GM23338 (cell line): ENCODE measurements at regions not wholly inside any gene's neighbourhood (a gene's known extent, or its start where the extent isn't known, plus 50 kb on each side); places are given as distances from the start of the nearest gene placed in this dataset.

Experiments used
- ATAC-seq: fragments of 200-7000 bp; cut with Tn5 transposase; 3 replicates; pipeline ENCODE4 v1.9.1; 2020
- DNase-seq: peaks from one replicate; pipeline ENCODE4 v3.0.0-alpha.2; 2015; ENCODE audit warnings: low spot score
- H2AFZ ChIP-seq: fragments of 200-600 bp; sonication (generic); 2 replicates; pipeline ENCODE4 v1.8.0; 2016; ENCODE audit warnings: antibody characterized with exemption, mild to moderate bottlenecking, moderate library complexity
- H3F3A ChIP-seq: fragments of 200-600 bp; sonication (generic); replicated peaks from 2 replicates; pipeline ENCODE4 v1.8.0; 2017; ENCODE audit warnings: antibody characterized with exemption, mixed run types, low read depth
- H3K27ac ChIP-seq: fragments of 200-600 bp; sonication (generic); 2 replicates; pipeline ENCODE4 v1.6.1; 2016; ENCODE audit warnings: low read depth
- H3K27me3 ChIP-seq: fragments of 200-600 bp; sonication (generic); 2 replicates; pipeline ENCODE4 v1.8.0; 2016; ENCODE audit warnings: mild to moderate bottlenecking, mixed run types, moderate library complexity; ENCODE audit not compliant: insufficient read depth
- H3K36me3 ChIP-seq: fragments of 200-600 bp; sonication (generic); 2 replicates; pipeline ENCODE4 v1.8.0; 2016; ENCODE audit warnings: mild to moderate bottlenecking; ENCODE audit not compliant: insufficient read depth
- H3K4me1 ChIP-seq: fragments of 200-600 bp; sonication (generic); 2 replicates; pipeline ENCODE4 v1.8.0; 2016; ENCODE audit warnings: mild to moderate bottlenecking, moderate library complexity; ENCODE audit not compliant: insufficient read depth
- H3K4me2 ChIP-seq: fragments of 200-600 bp; sonication (generic); 2 replicates; pipeline ENCODE4 v1.7.1; 2017; ENCODE audit warnings: mixed run types
- H3K4me3 ChIP-seq: fragments of 200-600 bp; sonication (generic); 2 replicates; pipeline ENCODE4 v1.6.1; 2016; ENCODE audit warnings: mixed run types
- H3K79me2 ChIP-seq: fragments of 200-600 bp; sonication (generic); replicated peaks from 2 replicates; pipeline ENCODE4 v1.8.0; 2017; ENCODE audit warnings: mild to moderate bottlenecking; ENCODE audit not compliant: insufficient read depth
- H3K9me2 ChIP-seq: fragments of 200-600 bp; sonication (generic); 2 replicates; pipeline ENCODE4 v1.8.0; 2017; ENCODE audit not compliant: insufficient read depth
- H4K20me1 ChIP-seq: fragments of 200-600 bp; sonication (generic); replicated peaks from 2 replicates; pipeline ENCODE4 v1.8.0; 2017; ENCODE audit warnings: mild to moderate bottlenecking; ENCODE audit not compliant: insufficient read depth
- H3K27ac Mint-ChIP-seq: 2 replicates; pipeline ENCODE4 v1.8.0; 2020; ENCODE audit warnings: inconsistent platforms, mild to moderate bottlenecking, moderate library complexity, mixed read lengths
- H3K27me3 Mint-ChIP-seq: 3 replicates; pipeline ENCODE4 v1.8.0; 2022; ENCODE audit warnings: low read depth, mild to moderate bottlenecking, moderate library complexity, mixed read lengths, inconsistent platforms; ENCODE audit not compliant: insufficient read depth, poor library complexity
- H3K36me3 Mint-ChIP-seq: 3 replicates; pipeline ENCODE4 v1.8.0; 2021; ENCODE audit warnings: low read depth, mild to moderate bottlenecking, inconsistent platforms, moderate library complexity, mixed read lengths
- H3K4me1 Mint-ChIP-seq: 3 replicates; pipeline ENCODE4 v1.8.0; 2020; ENCODE audit warnings: mild to moderate bottlenecking, inconsistent platforms, mixed read lengths
- H3K4me3 Mint-ChIP-seq: 3 replicates; pipeline ENCODE4 v1.8.0; 2021; ENCODE audit warnings: moderate library complexity, mild to moderate bottlenecking, inconsistent platforms, mixed read lengths
- H3K9me3 Mint-ChIP-seq: 3 replicates; pipeline ENCODE4 v1.8.0; 2020; ENCODE audit warnings: moderate library complexity, mild to moderate bottlenecking, inconsistent platforms, mixed read lengths
- EZH2 ChIP-seq: fragments of 200-600 bp; sonication (generic); IDR thresholded peaks from one replicate; pipeline ENCODE4 v1.8.0; 2017; ENCODE audit warnings: antibody characterized with exemption, mild to moderate bottlenecking, low read depth; ENCODE audit not compliant: unreplicated experiment
- EZH2phosphoT487 ChIP-seq: fragments of 200-600 bp; sonication (generic); IDR thresholded peaks from one replicate; pipeline ENCODE4 v1.8.1; 2018; ENCODE audit warnings: antibody characterized with exemption; ENCODE audit not compliant: unreplicated experiment
- NANOG ChIP-seq: IDR thresholded peaks from 2 replicates; pipeline ENCODE4 v1.6.1; 2016; ENCODE audit warnings: antibody characterized with exemption, borderline replicate concordance
- POLR2AphosphoS5 ChIP-seq: IDR thresholded peaks from 2 replicates; pipeline ENCODE4 v1.6.1; 2016; ENCODE audit warnings: antibody characterized with exemption, low read depth
- ZNF114 ChIP-seq: fragments of 250-450 bp; sonication (Bioruptor Pico); IDR thresholded peaks from 2 replicates; pipeline ENCODE4 v1.5.0; 2020; ENCODE audit warnings: mild to moderate bottlenecking, moderate library complexity
- ZNF331 ChIP-seq: fragments of 250-450 bp; sonication (Bioruptor Pico); IDR thresholded peaks from 2 replicates; pipeline ENCODE4 v1.5.0; 2020; ENCODE audit warnings: low read depth, mild to moderate bottlenecking, moderate library complexity
- TF ChIP-seq, protein P1 (sequence below), 2 experiments: fragments of 200-600 bp in 1 of 2; sonication (generic) in 1 of 2; conservative IDR thresholded peaks; 2 replicates each; pipeline versions ENCODE4 v1.5.1 to v1.6.1; 2016 to 2017; ENCODE audit warnings: antibody characterized with exemption in 2 of 2, low read depth in 2 of 2, mild to moderate bottlenecking in 2 of 2, moderate library complexity in 1 of 2
- TF ChIP-seq, protein P2 (sequence below): IDR thresholded peaks from one replicate; pipeline ENCODE4 v1.6.1; 2018; ENCODE audit warnings: antibody characterized with exemption; ENCODE audit not compliant: unreplicated experiment

DNA sequence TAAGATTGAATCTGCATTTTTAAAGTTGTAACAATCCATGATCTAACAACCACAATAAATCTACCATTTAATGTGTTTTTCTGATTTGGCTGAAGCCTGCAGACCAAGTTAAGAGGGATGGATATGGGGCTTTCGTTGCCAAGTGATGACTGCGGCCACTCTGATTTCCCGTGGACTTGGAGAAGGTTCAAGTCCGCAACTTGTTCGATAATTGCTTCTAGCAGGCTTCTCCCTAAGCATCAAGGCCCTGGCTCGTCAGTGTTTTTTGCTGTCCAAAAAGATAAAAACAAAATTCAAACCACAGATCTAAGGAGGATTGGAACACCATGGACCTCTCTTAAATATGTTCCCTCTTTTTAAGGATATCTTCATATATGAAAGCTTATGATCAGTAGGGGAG is 256.6 kb downstream of the CNTN3 start:
- Mint-ChIP-seq H3K27ac (no peak overlapping the region), H3K9me3 (no peaks in the 10 kb centered on the region), H3K27me3 (no peaks in the 10 kb centered on the region), H3K4me1 (no peaks in the 10 kb centered on the region), H3K36me3 (no peaks in the 10 kb centered on the region), H3K4me3 (no peak overlapping the region)
- H3K27ac ChIP-seq: no peak overlapping the region
- no peaks in the 10 kb centered on the region for H4K20me1 ChIP-seq
- H3K36me3 ChIP-seq: no peaks in the 10 kb centered on the region
- no peak overlapping the region for H3K4me3 ChIP-seq
- H3K9me2 ChIP-seq: no peaks in the 10 kb centered on the region
- H3K79me2 ChIP-seq: no peaks in the 10 kb centered on the region
- H3K27me3 ChIP-seq: no peaks in the 10 kb centered on the region
- no peak overlapping the region for H3K4me2 ChIP-seq
- no peaks in the 10 kb centered on the region for H3F3A ChIP-seq
- ATAC-seq (no peak), DNase-seq (no peak)
- TF ChIP-seq EZH2phosphoT487: no peak
- H3K4me1 ChIP-seq: no peaks in the 10 kb centered on the region
- H2AFZ ChIP-seq: no peak overlapping the region

GRCh38 chr3:74353039-74353438 is 261.4 kb downstream of the CNTN3 start:
- peak; percentile 59 for DNase-seq
- Histone ChIP-seq H3K4me2 (no peak overlapping the region), H3F3A (no peaks in the 10 kb centered on the region), H3K9me2 (no peaks in the 10 kb centered on the region), H4K20me1 (no peaks in the 10 kb centered on the region), H3K4me1 (no peaks in the 10 kb centered on the region), H2AFZ (no peak overlapping the region), H3K4me3 (no peak overlapping the region), H3K27ac (no peak overlapping the region), H3K36me3 (no peaks in the 10 kb centered on the region), H3K79me2 (no peaks in the 10 kb centered on the region), H3K27me3 (no peaks in the 10 kb centered on the region)
- no peaks in the 10 kb centered on the region for H3K9me3 Mint-ChIP-seq
- H3K4me1 Mint-ChIP-seq: no peaks in the 10 kb centered on the region
- peak; percentile 32; the same call in 1 of the 3 replicates for ATAC-seq
- H3K27me3 Mint-ChIP-seq: no peaks in the 10 kb centered on the region
- no peaks in the 10 kb centered on the region for H3K36me3 Mint-ChIP-seq
- H3K4me3 Mint-ChIP-seq: no peak overlapping the region
- no peak overlapping the region for H3K27ac Mint-ChIP-seq
- TF ChIP-seq, protein P1, sequence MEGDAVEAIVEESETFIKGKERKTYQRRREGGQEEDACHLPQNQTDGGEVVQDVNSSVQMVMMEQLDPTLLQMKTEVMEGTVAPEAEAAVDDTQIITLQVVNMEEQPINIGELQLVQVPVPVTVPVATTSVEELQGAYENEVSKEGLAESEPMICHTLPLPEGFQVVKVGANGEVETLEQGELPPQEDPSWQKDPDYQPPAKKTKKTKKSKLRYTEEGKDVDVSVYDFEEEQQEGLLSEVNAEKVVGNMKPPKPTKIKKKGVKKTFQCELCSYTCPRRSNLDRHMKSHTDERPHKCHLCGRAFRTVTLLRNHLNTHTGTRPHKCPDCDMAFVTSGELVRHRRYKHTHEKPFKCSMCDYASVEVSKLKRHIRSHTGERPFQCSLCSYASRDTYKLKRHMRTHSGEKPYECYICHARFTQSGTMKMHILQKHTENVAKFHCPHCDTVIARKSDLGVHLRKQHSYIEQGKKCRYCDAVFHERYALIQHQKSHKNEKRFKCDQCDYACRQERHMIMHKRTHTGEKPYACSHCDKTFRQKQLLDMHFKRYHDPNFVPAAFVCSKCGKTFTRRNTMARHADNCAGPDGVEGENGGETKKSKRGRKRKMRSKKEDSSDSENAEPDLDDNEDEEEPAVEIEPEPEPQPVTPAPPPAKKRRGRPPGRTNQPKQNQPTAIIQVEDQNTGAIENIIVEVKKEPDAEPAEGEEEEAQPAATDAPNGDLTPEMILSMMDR (conservative IDR thresholded peaks at IDR 0.05; ENCODE audit: low read depth in 2 of 2): peak; percentile 60 to 68
- TF ChIP-seq POLR2AphosphoS5 (no peak), NANOG (no peak)

GRCh38 chr3:74352166-74352565 is 262.3 kb downstream of the CNTN3 start:
- H3K4me1 ChIP-seq: no peaks in the 10 kb centered on the region
- no peaks in the 10 kb centered on the region for H3K9me2 ChIP-seq
- H3K9me3 Mint-ChIP-seq: no peaks in the 10 kb centered on the region
- ATAC-seq: no peak
- no peaks in the 10 kb centered on the region for H3F3A ChIP-seq
- no peak for DNase-seq
- H3K4me1 Mint-ChIP-seq: no peaks in the 10 kb centered on the region
- H2AFZ ChIP-seq: no peak overlapping the region
- no peaks in the 10 kb centered on the region for H3K27me3 ChIP-seq
- H3K4me3 Mint-ChIP-seq: no peak overlapping the region
- H3K4me3 ChIP-seq: no peak overlapping the region
- H4K20me1 ChIP-seq: no peaks in the 10 kb centered on the region
- H3K4me2 ChIP-seq: no peak overlapping the region
- H3K27ac Mint-ChIP-seq: no peak overlapping the region
- H3K79me2 ChIP-seq: no peaks in the 10 kb centered on the region
- no peaks in the 10 kb centered on the region for H3K27me3 Mint-ChIP-seq
- no peaks in the 10 kb centered on the region for H3K36me3 Mint-ChIP-seq
- no peaks in the 10 kb centered on the region for H3K36me3 ChIP-seq
- H3K27ac ChIP-seq: no peak overlapping the region
- TF ChIP-seq EZH2: no peak
- TF ChIP-seq, protein P2, sequence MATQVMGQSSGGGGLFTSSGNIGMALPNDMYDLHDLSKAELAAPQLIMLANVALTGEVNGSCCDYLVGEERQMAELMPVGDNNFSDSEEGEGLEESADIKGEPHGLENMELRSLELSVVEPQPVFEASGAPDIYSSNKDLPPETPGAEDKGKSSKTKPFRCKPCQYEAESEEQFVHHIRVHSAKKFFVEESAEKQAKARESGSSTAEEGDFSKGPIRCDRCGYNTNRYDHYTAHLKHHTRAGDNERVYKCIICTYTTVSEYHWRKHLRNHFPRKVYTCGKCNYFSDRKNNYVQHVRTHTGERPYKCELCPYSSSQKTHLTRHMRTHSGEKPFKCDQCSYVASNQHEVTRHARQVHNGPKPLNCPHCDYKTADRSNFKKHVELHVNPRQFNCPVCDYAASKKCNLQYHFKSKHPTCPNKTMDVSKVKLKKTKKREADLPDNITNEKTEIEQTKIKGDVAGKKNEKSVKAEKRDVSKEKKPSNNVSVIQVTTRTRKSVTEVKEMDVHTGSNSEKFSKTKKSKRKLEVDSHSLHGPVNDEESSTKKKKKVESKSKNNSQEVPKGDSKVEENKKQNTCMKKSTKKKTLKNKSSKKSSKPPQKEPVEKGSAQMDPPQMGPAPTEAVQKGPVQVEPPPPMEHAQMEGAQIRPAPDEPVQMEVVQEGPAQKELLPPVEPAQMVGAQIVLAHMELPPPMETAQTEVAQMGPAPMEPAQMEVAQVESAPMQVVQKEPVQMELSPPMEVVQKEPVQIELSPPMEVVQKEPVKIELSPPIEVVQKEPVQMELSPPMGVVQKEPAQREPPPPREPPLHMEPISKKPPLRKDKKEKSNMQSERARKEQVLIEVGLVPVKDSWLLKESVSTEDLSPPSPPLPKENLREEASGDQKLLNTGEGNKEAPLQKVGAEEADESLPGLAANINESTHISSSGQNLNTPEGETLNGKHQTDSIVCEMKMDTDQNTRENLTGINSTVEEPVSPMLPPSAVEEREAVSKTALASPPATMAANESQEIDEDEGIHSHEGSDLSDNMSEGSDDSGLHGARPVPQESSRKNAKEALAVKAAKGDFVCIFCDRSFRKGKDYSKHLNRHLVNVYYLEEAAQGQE: no peak
- TF ChIP-seq ZNF114: no peak
- no peak for TF ChIP-seq ZNF331 (CRISPR knock-in tag)
